ENCODE measurements at regions not wholly inside any gene's neighbourhood (a gene's known extent, or its start where the extent isn't known, plus 50 kb on each side); places are given as distances from the start of the nearest gene placed in this dataset.

DNA sequence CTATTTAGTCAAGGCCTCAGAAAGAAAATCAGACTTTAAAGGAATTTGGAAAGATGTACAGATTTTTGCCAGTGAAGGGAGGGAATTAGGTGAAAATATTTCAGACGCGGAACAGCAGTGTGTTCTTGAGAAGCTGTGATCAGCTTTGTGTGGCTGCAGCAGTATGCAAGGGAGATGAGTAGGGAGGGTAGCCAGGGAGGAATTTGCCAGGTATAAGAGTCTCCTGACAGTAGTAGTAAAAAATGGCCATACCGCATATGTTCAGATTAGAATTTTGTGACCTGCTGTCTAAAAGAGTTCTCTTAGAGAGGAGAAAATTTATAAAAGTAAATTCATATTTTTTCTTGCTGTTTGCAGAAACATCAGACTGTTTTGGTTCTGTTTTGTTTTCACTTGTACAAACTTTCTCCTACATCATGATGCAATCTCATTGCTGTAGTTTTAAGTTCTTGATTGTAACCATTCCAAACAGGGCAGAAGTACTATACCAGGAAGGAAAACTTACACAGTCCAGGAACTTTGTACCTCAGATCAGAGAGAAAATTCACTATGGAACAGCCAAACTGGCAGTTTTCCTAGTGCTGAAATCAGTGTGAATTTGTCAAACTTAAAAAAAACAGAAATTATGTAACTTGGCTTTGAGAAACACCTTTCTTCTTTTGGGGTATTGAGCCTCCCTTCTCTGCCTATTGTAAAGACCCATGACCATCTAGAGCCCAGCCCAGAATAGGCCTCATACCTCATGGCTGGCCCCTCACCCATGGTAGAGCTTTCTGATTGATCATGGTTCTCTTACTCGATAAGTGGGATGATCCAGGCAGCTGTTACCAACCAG, 78.4 kb upstream of the NR3C1 start (continued):
- TF ChIP-seq HIVEP1 (CRISPR knock-in tag; IDR thresholded peaks at IDR 0.05): no peak
- no peak for TF ChIP-seq ZNF7 (CRISPR knock-in tag; IDR thresholded peaks at IDR 0.05)
- no peak for TF ChIP-seq FOXC1 (CRISPR knock-in tag; IDR thresholded peaks at IDR 0.05; ENCODE audit: borderline replicate concordance)
- TF ChIP-seq, protein P1, sequence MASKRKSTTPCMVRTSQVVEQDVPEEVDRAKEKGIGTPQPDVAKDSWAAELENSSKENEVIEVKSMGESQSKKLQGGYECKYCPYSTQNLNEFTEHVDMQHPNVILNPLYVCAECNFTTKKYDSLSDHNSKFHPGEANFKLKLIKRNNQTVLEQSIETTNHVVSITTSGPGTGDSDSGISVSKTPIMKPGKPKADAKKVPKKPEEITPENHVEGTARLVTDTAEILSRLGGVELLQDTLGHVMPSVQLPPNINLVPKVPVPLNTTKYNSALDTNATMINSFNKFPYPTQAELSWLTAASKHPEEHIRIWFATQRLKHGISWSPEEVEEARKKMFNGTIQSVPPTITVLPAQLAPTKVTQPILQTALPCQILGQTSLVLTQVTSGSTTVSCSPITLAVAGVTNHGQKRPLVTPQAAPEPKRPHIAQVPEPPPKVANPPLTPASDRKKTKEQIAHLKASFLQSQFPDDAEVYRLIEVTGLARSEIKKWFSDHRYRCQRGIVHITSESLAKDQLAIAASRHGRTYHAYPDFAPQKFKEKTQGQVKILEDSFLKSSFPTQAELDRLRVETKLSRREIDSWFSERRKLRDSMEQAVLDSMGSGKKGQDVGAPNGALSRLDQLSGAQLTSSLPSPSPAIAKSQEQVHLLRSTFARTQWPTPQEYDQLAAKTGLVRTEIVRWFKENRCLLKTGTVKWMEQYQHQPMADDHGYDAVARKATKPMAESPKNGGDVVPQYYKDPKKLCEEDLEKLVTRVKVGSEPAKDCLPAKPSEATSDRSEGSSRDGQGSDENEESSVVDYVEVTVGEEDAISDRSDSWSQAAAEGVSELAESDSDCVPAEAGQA (IDR thresholded peaks at IDR 0.05; ENCODE audit: low read depth): no peak
- TF ChIP-seq, protein P1 (CRISPR knock-in tag; IDR thresholded peaks at IDR 0.05; ENCODE audit: borderline replicate concordance): no peak
- no peak for TF ChIP-seq ZNF263 (CRISPR knock-in tag; IDR thresholded peaks at IDR 0.05)
- TF ChIP-seq REL (CRISPR knock-in tag; conservative IDR thresholded peaks at IDR 0.05): no peak
- no peak for TF ChIP-seq DMAP1 (CRISPR knock-in tag; IDR thresholded peaks at IDR 0.05)
- TF ChIP-seq ZFP36L2 (CRISPR knock-in tag; IDR thresholded peaks at IDR 0.05): no peak
- TF ChIP-seq HDAC6 (IDR thresholded peaks at IDR 0.05; ENCODE audit: low read depth, low read length): no peak
- no peak for TF ChIP-seq ATF1 (CRISPR knock-in tag; IDR thresholded peaks at IDR 0.05)
- TF ChIP-seq, protein P2, sequence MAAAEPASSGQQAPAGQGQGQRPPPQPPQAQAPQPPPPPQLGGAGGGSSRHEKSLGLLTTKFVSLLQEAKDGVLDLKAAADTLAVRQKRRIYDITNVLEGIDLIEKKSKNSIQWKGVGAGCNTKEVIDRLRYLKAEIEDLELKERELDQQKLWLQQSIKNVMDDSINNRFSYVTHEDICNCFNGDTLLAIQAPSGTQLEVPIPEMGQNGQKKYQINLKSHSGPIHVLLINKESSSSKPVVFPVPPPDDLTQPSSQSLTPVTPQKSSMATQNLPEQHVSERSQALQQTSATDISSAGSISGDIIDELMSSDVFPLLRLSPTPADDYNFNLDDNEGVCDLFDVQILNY (CRISPR knock-in tag; conservative IDR thresholded peaks at IDR 0.05): no peak
- TF ChIP-seq, protein P3, sequence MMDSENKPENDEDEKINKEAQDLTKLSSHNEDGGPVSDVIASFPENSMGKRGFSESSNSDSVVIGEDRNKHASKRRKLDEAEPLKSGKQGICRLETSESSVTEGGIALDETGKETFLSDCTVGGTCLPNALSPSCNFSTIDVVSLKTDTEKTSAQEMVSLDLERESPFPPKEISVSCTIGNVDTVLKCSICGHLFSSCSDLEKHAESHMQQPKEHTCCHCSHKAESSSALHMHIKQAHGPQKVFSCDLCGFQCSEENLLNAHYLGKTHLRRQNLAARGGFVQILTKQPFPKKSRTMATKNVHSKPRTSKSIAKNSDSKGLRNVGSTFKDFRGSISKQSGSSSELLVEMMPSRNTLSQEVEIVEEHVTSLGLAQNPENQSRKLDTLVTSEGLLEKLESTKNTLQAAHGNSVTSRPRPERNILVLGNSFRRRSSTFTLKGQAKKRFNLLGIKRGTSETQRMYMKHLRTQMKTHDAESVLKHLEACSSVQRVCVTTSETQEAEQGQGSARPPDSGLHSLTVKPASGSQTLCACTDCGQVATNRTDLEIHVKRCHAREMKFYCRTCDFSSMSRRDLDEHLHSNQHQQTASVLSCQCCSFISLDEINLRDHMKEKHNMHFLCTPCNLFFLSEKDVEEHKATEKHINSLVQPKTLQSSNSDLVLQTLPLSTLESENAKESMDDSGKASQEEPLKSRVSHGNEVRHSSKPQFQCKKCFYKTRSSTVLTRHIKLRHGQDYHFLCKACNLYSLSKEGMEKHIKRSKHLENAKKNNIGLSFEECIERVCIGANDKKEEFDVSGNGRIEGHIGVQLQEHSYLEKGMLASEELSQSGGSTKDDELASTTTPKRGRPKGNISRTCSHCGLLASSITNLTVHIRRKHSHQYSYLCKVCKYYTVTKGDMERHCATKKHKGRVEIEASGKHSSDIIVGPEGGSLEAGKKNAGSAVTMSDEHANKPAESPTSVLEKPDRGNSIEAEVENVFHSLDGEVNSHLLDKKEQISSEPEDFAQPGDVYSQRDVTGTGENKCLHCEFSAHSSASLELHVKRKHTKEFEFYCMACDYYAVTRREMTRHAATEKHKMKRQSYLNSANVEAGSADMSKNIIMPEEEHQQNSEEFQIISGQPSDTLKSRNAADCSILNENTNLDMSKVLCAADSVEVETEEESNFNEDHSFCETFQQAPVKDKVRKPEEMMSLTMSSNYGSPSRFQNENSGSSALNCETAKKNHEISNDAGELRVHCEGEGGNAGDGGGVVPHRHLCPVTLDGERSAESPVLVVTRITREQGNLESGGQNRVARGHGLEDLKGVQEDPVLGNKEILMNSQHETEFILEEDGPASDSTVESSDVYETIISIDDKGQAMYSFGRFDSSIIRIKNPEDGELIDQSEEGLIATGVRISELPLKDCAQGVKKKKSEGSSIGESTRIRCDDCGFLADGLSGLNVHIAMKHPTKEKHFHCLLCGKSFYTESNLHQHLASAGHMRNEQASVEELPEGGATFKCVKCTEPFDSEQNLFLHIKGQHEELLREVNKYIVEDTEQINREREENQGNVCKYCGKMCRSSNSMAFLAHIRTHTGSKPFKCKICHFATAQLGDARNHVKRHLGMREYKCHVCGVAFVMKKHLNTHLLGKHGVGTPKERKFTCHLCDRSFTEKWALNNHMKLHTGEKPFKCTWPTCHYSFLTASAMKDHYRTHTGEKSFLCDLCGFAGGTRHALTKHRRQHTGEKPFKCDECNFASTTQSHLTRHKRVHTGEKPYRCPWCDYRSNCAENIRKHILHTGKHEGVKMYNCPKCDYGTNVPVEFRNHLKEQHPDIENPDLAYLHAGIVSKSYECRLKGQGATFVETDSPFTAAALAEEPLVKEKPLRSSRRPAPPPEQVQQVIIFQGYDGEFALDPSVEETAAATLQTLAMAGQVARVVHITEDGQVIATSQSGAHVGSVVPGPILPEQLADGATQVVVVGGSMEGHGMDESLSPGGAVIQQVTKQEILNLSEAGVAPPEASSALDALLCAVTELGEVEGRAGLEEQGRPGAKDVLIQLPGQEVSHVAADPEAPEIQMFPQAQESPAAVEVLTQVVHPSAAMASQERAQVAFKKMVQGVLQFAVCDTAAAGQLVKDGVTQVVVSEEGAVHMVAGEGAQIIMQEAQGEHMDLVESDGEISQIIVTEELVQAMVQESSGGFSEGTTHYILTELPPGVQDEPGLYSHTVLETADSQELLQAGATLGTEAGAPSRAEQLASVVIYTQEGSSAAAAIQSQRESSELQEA (CRISPR knock-in tag; IDR thresholded peaks at IDR 0.05; ENCODE audit: not compliant biosample characterization): no peak
- TF ChIP-seq CREM (IDR thresholded peaks at IDR 0.05): peak; percentile 44; the same call in 1 of the 2 replicates
- no peak for TF ChIP-seq CREM (CRISPR knock-in tag; IDR thresholded peaks at IDR 0.05)

All from HepG2 (cell line).